CD4-positive, alpha-beta T cell treated with Interleukin-12 subunit alpha and Interleukin-12 subunit beta, for 1 hour (primary cell): ENCODE measurements at regions not wholly inside any gene's neighbourhood (a gene's known extent, or its start where the extent isn't known, plus 50 kb on each side); places are given as distances from the start of the nearest gene placed in this dataset.

Experiments used
- DNase-seq: peaks from one replicate; pipeline ENCODE4 v3.0.0-alpha.2; 2020

- no peak for DNase-seq
These were observed 52.7 kb upstream of the FAM20C start for GRCh38 chr7:139561-140243.

- DNase-seq, result no peak
These were observed 51.4 kb upstream of the FAM20C start for GRCh38 chr7:140996-141395.

- DNase-seq, result no peak
These were observed 50.0 kb upstream of the FAM20C start for GRCh38 chr7:142248-142941.
